ENCODE measurements at regions not wholly inside any gene's neighbourhood (a gene's known extent, or its start where the extent isn't known, plus 50 kb on each side); places are given as distances from the start of the nearest gene placed in this dataset.

GRCh38 chr14:61602003-61602732 lies 93.1 kb upstream of the HIF1A start:
- no peaks in the 10 kb centered on the region for H3K9me3 ChIP-seq (ENCODE audit: control insufficient read depth in 2 of 3, insufficient read depth in 1 of 3, low read length in 3 of 3)
- intact Hi-C loops (cut with DNase I): no loop called here
- H3K36me3 ChIP-seq (ENCODE audit: control insufficient read depth in 2 of 3, insufficient read depth in 3 of 3, low read length in 3 of 3): no peaks in the 10 kb centered on the region
- no peak overlapping the region for H3K27ac ChIP-seq (ENCODE audit: low read depth in 2 of 2, low read length in 2 of 2)
- DNase-seq (peak in 2 of 5 donors; percentile 41 to 56), FAIRE-seq (no peak)
- peak overlapping the region in 1 of 3 donors; percentile 31 for H3K4me3 ChIP-seq (ENCODE audit: low read length in 3 of 3)
- no peaks in the 10 kb centered on the region for H3K27me3 ChIP-seq (ENCODE audit: control insufficient read depth, insufficient read depth, low read length)
- TF ChIP-seq CTCF (IDR thresholded peaks at IDR 0.05; ENCODE audit: borderline replicate concordance, extremely low read depth, insufficient read depth): no peak
- H3K9ac ChIP-seq (ENCODE audit: low read length in 3 of 3): no peak overlapping the region
- H3K4me1 ChIP-seq (ENCODE audit: control insufficient read depth in 2 of 3, insufficient read depth in 2 of 3, low read depth in 1 of 3, low read length in 3 of 3): peaks cover 2 to 6% (median 3%) of the 10 kb centered on the region in 3 donors

GRCh38 chr14:61602733-61603077 lies 92.6 kb upstream of the HIF1A start:
- DNase-seq (peak in 2 of 5 donors; percentile 50 to 70), FAIRE-seq (no peak)
- intact Hi-C loops (cut with DNase I): no loop called here
- H3K9me3 ChIP-seq (ENCODE audit: control insufficient read depth in 2 of 3, insufficient read depth in 1 of 3, low read length in 3 of 3): no peaks in the 10 kb centered on the region
- no peaks in the 10 kb centered on the region for H3K36me3 ChIP-seq (ENCODE audit: control insufficient read depth in 2 of 3, insufficient read depth in 3 of 3, low read length in 3 of 3)
- TF ChIP-seq CTCF (IDR thresholded peaks at IDR 0.05; ENCODE audit: borderline replicate concordance, extremely low read depth, insufficient read depth): no peak
- peaks cover 2 to 6% (median 3%) of the 10 kb centered on the region in 3 donors for H3K4me1 ChIP-seq (ENCODE audit: control insufficient read depth in 2 of 3, insufficient read depth in 2 of 3, low read depth in 1 of 3, low read length in 3 of 3)
- no peaks in the 10 kb centered on the region for H3K27me3 ChIP-seq (ENCODE audit: control insufficient read depth, insufficient read depth, low read length)
- H3K27ac ChIP-seq (ENCODE audit: low read depth in 2 of 2, low read length in 2 of 2): no peak overlapping the region
- H3K9ac ChIP-seq (ENCODE audit: low read length in 3 of 3): no peak overlapping the region
- no peak overlapping the region for H3K4me3 ChIP-seq (ENCODE audit: low read length in 3 of 3)

GRCh38 chr14:61603736-61604135 lies 91.6 kb upstream of the HIF1A start:
- intact Hi-C loops (cut with DNase I): no loop called here
- H3K27ac ChIP-seq (ENCODE audit: low read depth in 2 of 2, low read length in 2 of 2): no peak overlapping the region
- TF ChIP-seq CTCF (IDR thresholded peaks at IDR 0.05; ENCODE audit: borderline replicate concordance, extremely low read depth, insufficient read depth): no peak
- no peaks in the 10 kb centered on the region for H3K36me3 ChIP-seq (ENCODE audit: control insufficient read depth in 2 of 3, insufficient read depth in 3 of 3, low read length in 3 of 3)
- H3K9ac ChIP-seq (ENCODE audit: low read length in 3 of 3): no peak overlapping the region
- peaks cover 3 to 6% (median 5%) of the 10 kb centered on the region in 3 donors for H3K4me1 ChIP-seq (ENCODE audit: control insufficient read depth in 2 of 3, insufficient read depth in 2 of 3, low read depth in 1 of 3, low read length in 3 of 3)
- H3K27me3 ChIP-seq (ENCODE audit: control insufficient read depth, insufficient read depth, low read length): no peaks in the 10 kb centered on the region
- FAIRE-seq (no peak), DNase-seq (no peak)
- H3K9me3 ChIP-seq (ENCODE audit: control insufficient read depth in 2 of 3, insufficient read depth in 1 of 3, low read length in 3 of 3): no peaks in the 10 kb centered on the region
- H3K4me3 ChIP-seq (ENCODE audit: low read length in 3 of 3): no peak overlapping the region

Data from kidney (tissue), 13 donors.